ENCODE measurements at regions not wholly inside any gene's neighbourhood (a gene's known extent, or its start where the extent isn't known, plus 50 kb on each side); places are given as distances from the start of the nearest gene placed in this dataset.

DNA sequence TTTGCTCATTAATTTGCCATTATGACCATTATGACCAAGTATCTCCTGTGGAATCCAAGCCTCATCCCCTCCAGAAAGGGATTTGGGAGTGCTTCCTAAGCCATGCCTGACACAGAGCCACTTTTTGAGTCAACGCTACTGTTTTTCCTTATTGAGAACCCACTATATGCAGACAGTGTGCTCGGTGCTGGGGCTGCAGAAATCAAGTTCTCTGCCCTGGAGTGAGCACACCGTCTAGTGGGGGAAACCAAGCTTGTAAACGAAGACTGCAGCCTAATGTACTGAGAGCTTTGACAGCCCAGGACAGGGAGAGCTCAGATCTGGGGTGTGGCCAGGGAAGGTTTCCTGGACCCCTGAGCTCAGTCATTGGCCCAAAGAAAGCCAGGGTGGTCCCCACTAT is 111.0 kb downstream of the ENGASE start (continued):
- TF ChIP-seq, protein P1, sequence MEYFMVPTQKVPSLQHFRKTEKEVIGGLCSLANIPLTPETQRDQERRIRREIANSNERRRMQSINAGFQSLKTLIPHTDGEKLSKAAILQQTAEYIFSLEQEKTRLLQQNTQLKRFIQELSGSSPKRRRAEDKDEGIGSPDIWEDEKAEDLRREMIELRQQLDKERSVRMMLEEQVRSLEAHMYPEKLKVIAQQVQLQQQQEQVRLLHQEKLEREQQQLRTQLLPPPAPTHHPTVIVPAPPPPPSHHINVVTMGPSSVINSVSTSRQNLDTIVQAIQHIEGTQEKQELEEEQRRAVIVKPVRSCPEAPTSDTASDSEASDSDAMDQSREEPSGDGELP (IDR thresholded peaks at IDR 0.05; ENCODE audit: borderline replicate concordance, low read depth): no peak
- TF ChIP-seq, protein P2, sequence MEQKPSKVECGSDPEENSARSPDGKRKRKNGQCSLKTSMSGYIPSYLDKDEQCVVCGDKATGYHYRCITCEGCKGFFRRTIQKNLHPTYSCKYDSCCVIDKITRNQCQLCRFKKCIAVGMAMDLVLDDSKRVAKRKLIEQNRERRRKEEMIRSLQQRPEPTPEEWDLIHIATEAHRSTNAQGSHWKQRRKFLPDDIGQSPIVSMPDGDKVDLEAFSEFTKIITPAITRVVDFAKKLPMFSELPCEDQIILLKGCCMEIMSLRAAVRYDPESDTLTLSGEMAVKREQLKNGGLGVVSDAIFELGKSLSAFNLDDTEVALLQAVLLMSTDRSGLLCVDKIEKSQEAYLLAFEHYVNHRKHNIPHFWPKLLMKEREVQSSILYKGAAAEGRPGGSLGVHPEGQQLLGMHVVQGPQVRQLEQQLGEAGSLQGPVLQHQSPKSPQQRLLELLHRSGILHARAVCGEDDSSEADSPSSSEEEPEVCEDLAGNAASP (CRISPR knock-in tag; IDR thresholded peaks at IDR 0.05; ENCODE audit: borderline replicate concordance): no peak
- TF ChIP-seq, protein P3, sequence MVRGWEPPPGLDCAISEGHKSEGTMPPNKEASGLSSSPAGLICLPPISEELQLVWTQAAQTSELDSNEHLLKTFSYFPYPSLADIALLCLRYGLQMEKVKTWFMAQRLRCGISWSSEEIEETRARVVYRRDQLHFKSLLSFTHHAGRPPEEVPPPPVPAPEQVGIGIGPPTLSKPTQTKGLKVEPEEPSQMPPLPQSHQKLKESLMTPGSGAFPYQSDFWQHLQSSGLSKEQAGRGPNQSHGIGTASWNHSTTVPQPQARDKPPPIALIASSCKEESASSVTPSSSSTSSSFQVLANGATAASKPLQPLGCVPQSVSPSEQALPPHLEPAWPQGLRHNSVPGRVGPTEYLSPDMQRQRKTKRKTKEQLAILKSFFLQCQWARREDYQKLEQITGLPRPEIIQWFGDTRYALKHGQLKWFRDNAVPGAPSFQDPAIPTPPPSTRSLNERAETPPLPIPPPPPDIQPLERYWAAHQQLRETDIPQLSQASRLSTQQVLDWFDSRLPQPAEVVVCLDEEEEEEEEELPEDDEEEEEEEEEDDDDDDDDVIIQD (CRISPR knock-in tag; IDR thresholded peaks at IDR 0.05; ENCODE audit: low read depth): no peak
- no peak for TF ChIP-seq SSRP1 (CRISPR knock-in tag; IDR thresholded peaks at IDR 0.05)
- TF ChIP-seq ZC3H13 (CRISPR knock-in tag; IDR thresholded peaks at IDR 0.05): no peak

DNA sequence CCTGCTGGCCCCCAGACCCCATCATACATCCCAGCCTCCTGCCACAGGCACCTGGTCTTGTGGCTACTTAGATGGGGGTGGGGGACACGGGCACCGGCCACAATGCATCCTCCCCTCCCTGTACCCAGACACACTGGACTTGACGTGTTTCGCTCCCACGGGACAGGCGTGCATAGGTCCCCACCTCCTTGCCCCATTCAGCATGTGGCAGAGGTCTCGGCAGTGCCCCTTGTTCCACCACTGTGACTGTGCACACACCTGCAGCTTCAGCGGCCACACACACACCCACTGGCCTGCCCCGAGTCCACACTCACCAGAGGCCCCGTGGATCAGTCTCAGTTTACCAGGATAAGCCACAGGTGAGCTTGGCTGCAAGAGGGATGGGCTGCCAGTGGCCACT is 109.6 kb downstream of the ENGASE start:
- H3K4me2 ChIP-seq (ENCODE audit: low read depth, low read length): no peak overlapping the region
- H3K4me1 ChIP-seq (ENCODE audit: insufficient read depth, low read length): no peaks in the 10 kb centered on the region
- ChIA-PET POLR2A (no interaction called here), CTCF (ENCODE audit: low intra/inter-chr PET ratio, low total read pairs) (no interaction called here)
- TF ChIP-seq ZBTB42 (CRISPR knock-in tag; IDR thresholded peaks at IDR 0.05): no peak
- no peak for TF ChIP-seq RNF2 (conservative IDR thresholded peaks at IDR 0.05; ENCODE audit: low read depth)
- TF ChIP-seq, protein P4, sequence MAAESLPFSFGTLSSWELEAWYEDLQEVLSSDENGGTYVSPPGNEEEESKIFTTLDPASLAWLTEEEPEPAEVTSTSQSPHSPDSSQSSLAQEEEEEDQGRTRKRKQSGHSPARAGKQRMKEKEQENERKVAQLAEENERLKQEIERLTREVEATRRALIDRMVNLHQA (CRISPR knock-in tag; IDR thresholded peaks at IDR 0.05): no peak
- TF ChIP-seq, protein P5, sequence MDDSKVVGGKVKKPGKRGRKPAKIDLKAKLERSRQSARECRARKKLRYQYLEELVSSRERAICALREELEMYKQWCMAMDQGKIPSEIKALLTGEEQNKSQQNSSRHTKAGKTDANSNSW (CRISPR knock-in tag; IDR thresholded peaks at IDR 0.05; ENCODE audit: borderline replicate concordance): no peak
- no peak for TF ChIP-seq SNAPC2 (CRISPR knock-in tag; IDR thresholded peaks at IDR 0.05)
- no peak for TF ChIP-seq ZNF34 (CRISPR knock-in tag; IDR thresholded peaks at IDR 0.05; ENCODE audit: borderline replicate concordance)
- no peak for TF ChIP-seq ZNF274 (CRISPR knock-in tag; IDR thresholded peaks at IDR 0.05)
- ATAC-seq (no peak; the same call in 2 of the 3 replicates), FAIRE-seq (no peak), DNase-seq (ENCODE audit: low spot score) (no peak)
- H3K27me3 ChIP-seq (ENCODE audit: control insufficient read depth in 1 of 2, insufficient read depth in 2 of 2, low read length in 2 of 2): peaks cover 31 to 85% of the 10 kb centered on the region in 2 experiments
- H3K4me3 ChIP-seq (replicated peaks in 1 of 3; ENCODE audit: insufficient read depth in 1 of 3, low read depth in 2 of 3, low read length in 3 of 3): no peak overlapping the region
- H2AFZ ChIP-seq (ENCODE audit: low read length): no peak overlapping the region
- H3K36me3 ChIP-seq (replicated peaks in 1 of 2; ENCODE audit: control insufficient read depth in 1 of 2, insufficient read depth in 2 of 2, low read length in 2 of 2): no peaks in the 10 kb centered on the region
- H4K20me1 ChIP-seq (ENCODE audit: insufficient read depth, low read length): no peaks in the 10 kb centered on the region; the same call in 1 of the 2 replicates
- no peaks in the 10 kb centered on the region for H3K79me2 ChIP-seq (ENCODE audit: insufficient read depth, low read length)
- no peak overlapping the region for H3K27ac ChIP-seq (ENCODE audit: extremely low read length, insufficient read depth, low read length)
- H3K9me3 ChIP-seq (ENCODE audit: low read length): no peaks in the 10 kb centered on the region
- no TSS peak for BruUV-seq (replicated peaks)
- WGBS (ENCODE audit: low lambda C conversion rate): 20% methylated on average over 1 of the region's 10 CpGs
- intact Hi-C loops (cut with micrococcal nuclease; ENCODE audit: unreplicated experiment) (no loop called here), in situ Hi-C loops (cut with HindIII; ENCODE audit: extremely low pct_ligation_motif_present, low pct_unique_long_range_greater_than_20kb) (no loop called here)
- H3K9ac ChIP-seq (ENCODE audit: insufficient read depth, low read depth, low read length): no peak overlapping the region

Measured in HepG2 (cell line).